ENCODE measurements at regions not wholly inside any gene's neighbourhood (a gene's known extent, or its start where the extent isn't known, plus 50 kb on each side); places are given as distances from the start of the nearest gene placed in this dataset.

- TF ChIP-seq MAX (IDR thresholded peaks at IDR 0.05; ENCODE audit: low read depth, low read length) (no peak), POLR2A (IDR thresholded peaks at IDR 0.05; ENCODE audit: extremely low read depth, insufficient read length) (no peak), CTCF (IDR thresholded peaks at IDR 0.05; ENCODE audit: low read depth, low read length) (no peak), MYC (IDR thresholded peaks at IDR 0.05; ENCODE audit: low read depth, low read length) (no peak)
- no peak overlapping the region for H3K4me3 ChIP-seq (ENCODE audit: low read depth, low read length)
- DNase-seq (ENCODE audit: low read depth) = no peak
These were observed 444.0 kb downstream of the AACS start for GRCh38 chr12:125509195-125509594.

GRCh38 chr12:125512541-125513298 lies 447.5 kb downstream of the AACS start:
- DNase-seq (ENCODE audit: low read depth) = peak; percentile 33
- no peak for TF ChIP-seq MAX (IDR thresholded peaks at IDR 0.05; ENCODE audit: low read depth, low read length)
- no peak for TF ChIP-seq CTCF (IDR thresholded peaks at IDR 0.05; ENCODE audit: low read depth, low read length)
- no peak for TF ChIP-seq POLR2A (IDR thresholded peaks at IDR 0.05; ENCODE audit: extremely low read depth, insufficient read length)
- TF ChIP-seq MYC (IDR thresholded peaks at IDR 0.05; ENCODE audit: low read depth, low read length) = no peak
- H3K4me3 ChIP-seq (ENCODE audit: low read depth, low read length) = no peak overlapping the region

- TF ChIP-seq MAX (IDR thresholded peaks at IDR 0.05; ENCODE audit: low read depth, low read length) (no peak), POLR2A (IDR thresholded peaks at IDR 0.05; ENCODE audit: extremely low read depth, insufficient read length) (no peak), CTCF (IDR thresholded peaks at IDR 0.05; ENCODE audit: low read depth, low read length) (no peak), MYC (IDR thresholded peaks at IDR 0.05; ENCODE audit: low read depth, low read length) (no peak)
- H3K4me3 ChIP-seq (ENCODE audit: low read depth, low read length) = no peak overlapping the region
- no peak for DNase-seq (ENCODE audit: low read depth)
These were observed 450.7 kb downstream of the AACS start for GRCh38 chr12:125515887-125516286.

GRCh38 chr12:125518074-125518473 lies 452.8 kb downstream of the AACS start:
- DNase-seq (ENCODE audit: low read depth) = peak; percentile 53
- TF ChIP-seq MYC (IDR thresholded peaks at IDR 0.05; ENCODE audit: low read depth, low read length) (no peak), POLR2A (IDR thresholded peaks at IDR 0.05; ENCODE audit: extremely low read depth, insufficient read length) (no peak), CTCF (IDR thresholded peaks at IDR 0.05; ENCODE audit: low read depth, low read length) (no peak), MAX (IDR thresholded peaks at IDR 0.05; ENCODE audit: low read depth, low read length) (no peak)
- H3K4me3 ChIP-seq (ENCODE audit: low read depth, low read length) = no peak overlapping the region

GRCh38 chr12:125519026-125519651 lies 453.9 kb downstream of the AACS start:
- no peak for DNase-seq (ENCODE audit: low read depth)
- no peak for TF ChIP-seq POLR2A (IDR thresholded peaks at IDR 0.05; ENCODE audit: extremely low read depth, insufficient read length)
- TF ChIP-seq MYC (IDR thresholded peaks at IDR 0.05; ENCODE audit: low read depth, low read length) = no peak
- TF ChIP-seq CTCF (IDR thresholded peaks at IDR 0.05; ENCODE audit: low read depth, low read length) = no peak
- TF ChIP-seq MAX (IDR thresholded peaks at IDR 0.05; ENCODE audit: low read depth, low read length) = no peak
- no peak overlapping the region for H3K4me3 ChIP-seq (ENCODE audit: low read depth, low read length)
